B cell (primary cell): ENCODE measurements at regions not wholly inside any gene's neighbourhood (a gene's known extent, or its start where the extent isn't known, plus 50 kb on each side); places are given as distances from the start of the nearest gene placed in this dataset.

Source experiments
- ATAC-seq: fragments of 200-7000 bp; cut with Tn5 transposase; one replicate; pipeline ENCODE4 v1.10.0; 2021; ENCODE audit warnings: low read depth, mild to moderate bottlenecking, moderate number of reproducible peaks, moderate library complexity
- CTCF ChIA-PET: fragments of 350-600 bp; sonication (Branson Sonifier 250); formaldehyde crosslinking; loops from one replicate; lab custom pipeline; 2021; ENCODE audit warnings: antibody characterized with exemption, inconsistent platforms; lab: Charles Lee
- POLR2A ChIA-PET: fragments of 350-600 bp; sonication (Branson Sonifier 250); formaldehyde crosslinking; loops from one replicate; lab custom pipeline; 2021; ENCODE audit warnings: antibody characterized with exemption; lab: Charles Lee
- DNase-seq: peaks from one replicate; pipeline ENCODE4 v3.0.0; 2013
- H2AFZ ChIP-seq: 2 replicates; pipeline ENCODE4 v1.6.1; 2012; ENCODE audit warnings: mild to moderate bottlenecking, low read depth, low read length; ENCODE audit not compliant: insufficient read depth, poor library complexity, severe bottlenecking
- H3K27ac ChIP-seq, 2 donors: 1 replicate in 1 of 2; 2 replicates in 1 of 2; pipeline ENCODE4 v1.5.1; 2012 to 2013; ENCODE audit warnings: low read length in 2 of 2, mild to moderate bottlenecking in 2 of 2, moderate library complexity in 1 of 2
- H3K27me3 ChIP-seq, 4 experiments: fragments of 200-600 bp in 1 of 4; sonication (generic) in 1 of 4; replicated peaks in 1 of 4; 1 replicate in 2 of 4; 2 replicates in 2 of 4; pipeline versions ENCODE4 v1.6.1 to v1.7.0; 2013 to 2016; ENCODE audit warnings: low read length in 3 of 4, mild to moderate bottlenecking in 2 of 4, mixed read lengths in 1 of 4, moderate library complexity in 1 of 4; ENCODE audit not compliant: insufficient read depth in 4 of 4, control insufficient read depth in 3 of 4; ENCODE audit errors: control extremely low read depth in 1 of 4
- H3K36me3 ChIP-seq, 2 experiments: replicated peaks in 1 of 2; 1 replicate in 1 of 2; 2 replicates in 1 of 2; pipeline versions ENCODE4 v1.6.1 to v1.7.1; 2013; ENCODE audit warnings: low read length in 1 of 2; ENCODE audit not compliant: insufficient read depth in 2 of 2, control insufficient read depth in 1 of 2; ENCODE audit errors: control extremely low read depth in 1 of 2, extremely low read depth in 1 of 2
- H3K4me1 ChIP-seq, 2 donors: fragments of 200-600 bp in 1 of 2; sonication (generic) in 1 of 2; 1 replicate in 1 of 2; 2 replicates in 1 of 2; pipeline versions ENCODE4 v1.5.1 to v1.6.1; 2013 to 2017; ENCODE audit warnings: low read length in 2 of 2; ENCODE audit not compliant: control insufficient read depth in 2 of 2, insufficient read depth in 2 of 2
- H3K4me2 ChIP-seq: replicated peaks from 2 replicates; pipeline ENCODE3; 2012; ENCODE audit warnings: mild to moderate bottlenecking, low read depth, low read length; ENCODE audit not compliant: poor library complexity, severe bottlenecking
- H3K4me3 ChIP-seq, 5 experiments: fragments of 200-600 bp in 1 of 5; sonication (generic) in 1 of 5; 1 replicate in 3 of 5; 2 replicates in 2 of 5; pipeline versions ENCODE4 v1.5.1 to v1.7.0; 2011 to 2016; ENCODE audit warnings: low read length in 4 of 5, mild to moderate bottlenecking in 4 of 5, low read depth in 2 of 5, control low read depth in 1 of 5, moderate library complexity in 1 of 5; ENCODE audit not compliant: insufficient read depth in 1 of 5; ENCODE audit errors: control extremely low read depth in 1 of 5, extremely low read depth in 1 of 5
- H3K79me2 ChIP-seq: fragments of 200-600 bp; sonication (generic); one replicate; pipeline ENCODE4 v1.6.0; 2016; ENCODE audit warnings: low read length; ENCODE audit not compliant: control insufficient read depth, insufficient read depth
- H3K9ac ChIP-seq: fragments of 200-600 bp; sonication (generic); 2 replicates; pipeline ENCODE4 v1.6.1; 2017; ENCODE audit warnings: mild to moderate bottlenecking, low read length, moderate library complexity
- H3K9me3 ChIP-seq, 3 donors: one replicate each; pipeline versions ENCODE4 v1.6.1 to v1.7.1; 2013; ENCODE audit warnings: low read length in 2 of 3; ENCODE audit not compliant: control insufficient read depth in 2 of 3, insufficient read depth in 1 of 3; ENCODE audit errors: control extremely low read depth in 1 of 3
- H4K20me1 ChIP-seq: 2 replicates; pipeline ENCODE4 v1.6.0; 2012; ENCODE audit warnings: mild to moderate bottlenecking, low read length; ENCODE audit not compliant: insufficient read depth, control insufficient read depth, poor library complexity, severe bottlenecking
- H3K27ac Mint-ChIP-seq: one replicate; pipeline ENCODE4 v1.8.0; 2021; ENCODE audit warnings: mixed read lengths
- H3K27me3 Mint-ChIP-seq: one replicate; pipeline ENCODE4 v1.8.0; 2021; ENCODE audit warnings: mixed read lengths
- H3K4me1 Mint-ChIP-seq: one replicate; pipeline ENCODE4 v1.8.0; 2021; ENCODE audit warnings: mixed read lengths
- H3K4me3 Mint-ChIP-seq: one replicate; pipeline ENCODE4 v1.8.0; 2021; ENCODE audit warnings: mixed read lengths
- H3K9me3 Mint-ChIP-seq: one replicate; pipeline ENCODE4 v1.8.0; 2022; ENCODE audit warnings: mixed read lengths; ENCODE audit not compliant: insufficient read depth
- CTCF ChIP-seq: fragments of 200-600 bp; IDR thresholded peaks from one replicate; pipeline ENCODE4 v1.8.0; 2022; ENCODE audit warnings: antibody characterized with exemption, mild to moderate bottlenecking
- EZH2 ChIP-seq: IDR thresholded peaks from 2 replicates; pipeline ENCODE4 v1.6.1; 2012; ENCODE audit warnings: borderline replicate concordance, low read depth, mild to moderate bottlenecking, moderate library complexity, low read length; ENCODE audit not compliant: insufficient read depth, poor library complexity, severe bottlenecking
- WGBS: methylation state at CpG from one replicate; pipeline ENCODE4 v1.1.5; 2013; ENCODE audit warnings: missing lambda C conversion rate; ENCODE audit not compliant: insufficient coverage; 5-methylcytosine and 5-hydroxymethylcytosine counted together
- intact Hi-C: fragments of 100-400 bp; cut with micrococcal nuclease; formaldehyde crosslinking; loops from one replicate; pipeline ENCODE4 v1.10.0; 2022

- Histone ChIP-seq H3K79me2 (no peaks in the 10 kb centered on the region), H3K4me2 (no peak overlapping the region), H3K9ac (no peak overlapping the region), H3K27me3 (no peaks in the 10 kb centered on the region), H2AFZ (no peak overlapping the region), H3K36me3 (no peaks in the 10 kb centered on the region), H3K27ac (no peak overlapping the region), H3K4me3 (no peak overlapping the region), H3K9me3 (no peaks in the 10 kb centered on the region), H3K4me1 (no peaks in the 10 kb centered on the region), H4K20me1 (no peaks in the 10 kb centered on the region)
- CTCF ChIA-PET = no interaction called here
- Mint-ChIP-seq H3K4me1 (no peaks in the 10 kb centered on the region), H3K9me3 (no peaks in the 10 kb centered on the region), H3K27me3 (no peaks in the 10 kb centered on the region), H3K4me3 (no peak overlapping the region), H3K27ac (no peak overlapping the region)
- TF ChIP-seq CTCF = no peak
- no peak for TF ChIP-seq EZH2
- POLR2A ChIA-PET = no interaction called here
- no peak for ATAC-seq
- no peak for DNase-seq
- intact Hi-C loops = no loop called here
Measured at GRCh38 chr11:106464728-106465127, 387.3 kb downstream of the AASDHPPT start.

GRCh38 chr11:106466521-106467080 lies 389.1 kb downstream of the AASDHPPT start:
- no peaks in the 10 kb centered on the region for H3K27me3 Mint-ChIP-seq
- WGBS = 77% methylated on average over 4 of the region's 5 CpGs
- no peaks in the 10 kb centered on the region for H3K4me1 Mint-ChIP-seq
- H3K4me2 ChIP-seq = no peak overlapping the region
- CTCF ChIA-PET = no interaction called here
- no peak overlapping the region for H3K4me3 Mint-ChIP-seq
- H3K9ac ChIP-seq = no peak overlapping the region
- TF ChIP-seq EZH2 = no peak
- TF ChIP-seq CTCF = no peak
- no peaks in the 10 kb centered on the region for H3K9me3 ChIP-seq
- POLR2A ChIA-PET = no interaction called here
- H3K27ac Mint-ChIP-seq = no peak overlapping the region
- no peak overlapping the region for H2AFZ ChIP-seq
- H4K20me1 ChIP-seq = no peaks in the 10 kb centered on the region
- intact Hi-C loops = no loop called here
- no peaks in the 10 kb centered on the region for H3K9me3 Mint-ChIP-seq
- no peaks in the 10 kb centered on the region for H3K4me1 ChIP-seq
- H3K36me3 ChIP-seq = no peaks in the 10 kb centered on the region
- DNase-seq (no peak), ATAC-seq (no peak)
- no peaks in the 10 kb centered on the region for H3K27me3 ChIP-seq
- H3K79me2 ChIP-seq = no peaks in the 10 kb centered on the region
- H3K27ac ChIP-seq = no peak overlapping the region
- no peak overlapping the region for H3K4me3 ChIP-seq
